Chondrocyte (in vitro differentiated cells): ENCODE measurements at regions not wholly inside any gene's neighbourhood (a gene's known extent, or its start where the extent isn't known, plus 50 kb on each side); places are given as distances from the start of the nearest gene placed in this dataset.
"Not testable (repeated sequence)": the region's sequence is repeated elsewhere in the genome, so short reads cannot be mapped to it uniquely, and the experiment has no call there.

Source experiments
- DNase-seq: peaks from one replicate; pipeline ENCODE4 v3.0.0; 2021; ENCODE audit warnings: mixed read lengths, low spot score
- H3K27ac Mint-ChIP-seq: one replicate; pipeline ENCODE4 v1.8.0; 2021; ENCODE audit warnings: mild to moderate bottlenecking, moderate library complexity, mixed read lengths; ENCODE audit not compliant: unreplicated experiment
- H3K27me3 Mint-ChIP-seq: 2 replicates; pipeline ENCODE4 v1.8.0; 2021; ENCODE audit warnings: low read depth, mixed read lengths
- H3K36me3 Mint-ChIP-seq: 2 replicates; pipeline ENCODE4 v1.8.0; 2021; ENCODE audit warnings: low read depth, mixed read lengths
- H3K4me1 Mint-ChIP-seq: 2 replicates; pipeline ENCODE4 v1.8.0; 2021; ENCODE audit warnings: low read depth, mild to moderate bottlenecking, mixed read lengths
- H3K4me3 Mint-ChIP-seq: one replicate; pipeline ENCODE4 v1.8.0; 2021; ENCODE audit warnings: mild to moderate bottlenecking, moderate library complexity, mixed read lengths; ENCODE audit not compliant: unreplicated experiment
- H3K9me3 Mint-ChIP-seq: 2 replicates; pipeline ENCODE4 v1.8.0; 2021; ENCODE audit warnings: low read depth, mixed read lengths
- TF ChIP-seq, protein P1 (sequence below): fragments of 200-600 bp; sonication (generic); IDR thresholded peaks from 2 replicates; pipeline ENCODE4 v1.5.0; 2021; ENCODE audit warnings: antibody characterized with exemption, mild to moderate bottlenecking, moderate library complexity

DNA sequence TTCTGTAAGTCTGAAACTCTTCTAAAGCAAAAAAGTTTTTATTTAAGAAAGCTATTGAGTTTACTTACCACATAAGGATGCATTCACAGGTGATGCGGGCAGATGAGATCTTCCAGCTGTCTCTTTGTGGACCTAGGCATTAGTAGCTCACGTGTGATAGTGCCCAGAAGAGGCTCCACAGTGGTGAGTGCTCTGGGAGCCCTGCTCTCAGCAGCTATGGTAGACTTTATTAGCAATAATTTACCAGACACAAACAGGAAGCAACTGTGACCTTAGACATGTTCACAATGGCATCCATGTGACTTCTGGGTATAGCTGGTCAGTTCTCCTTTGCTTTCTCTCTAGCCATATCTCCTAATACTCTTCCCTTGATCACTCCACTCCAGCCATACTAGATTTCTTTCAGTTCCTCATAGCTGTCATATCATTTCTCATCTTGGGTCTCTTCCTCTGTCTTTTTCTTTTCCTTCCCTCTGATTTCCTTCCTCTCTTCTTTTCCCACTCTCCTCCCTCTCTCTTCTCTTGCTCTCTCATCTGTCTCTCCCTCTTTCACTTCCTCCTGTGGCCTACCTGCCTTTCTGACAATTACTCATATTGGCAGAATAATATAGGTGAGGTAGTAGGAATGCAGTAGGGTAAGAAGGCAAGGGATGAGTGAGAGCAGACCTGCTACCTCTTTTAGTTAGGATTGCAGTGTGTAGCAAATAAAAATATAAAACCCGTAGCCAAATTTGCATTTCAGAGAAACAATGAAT is 75.2 kb upstream of the SCAF11 start:
- no peak overlapping the region for H3K4me3 Mint-ChIP-seq
- H3K9me3 Mint-ChIP-seq, result peaks cover 15% of the 10 kb centered on the region
- H3K4me1 Mint-ChIP-seq, result no peaks in the 10 kb centered on the region
- TF ChIP-seq, protein P1, sequence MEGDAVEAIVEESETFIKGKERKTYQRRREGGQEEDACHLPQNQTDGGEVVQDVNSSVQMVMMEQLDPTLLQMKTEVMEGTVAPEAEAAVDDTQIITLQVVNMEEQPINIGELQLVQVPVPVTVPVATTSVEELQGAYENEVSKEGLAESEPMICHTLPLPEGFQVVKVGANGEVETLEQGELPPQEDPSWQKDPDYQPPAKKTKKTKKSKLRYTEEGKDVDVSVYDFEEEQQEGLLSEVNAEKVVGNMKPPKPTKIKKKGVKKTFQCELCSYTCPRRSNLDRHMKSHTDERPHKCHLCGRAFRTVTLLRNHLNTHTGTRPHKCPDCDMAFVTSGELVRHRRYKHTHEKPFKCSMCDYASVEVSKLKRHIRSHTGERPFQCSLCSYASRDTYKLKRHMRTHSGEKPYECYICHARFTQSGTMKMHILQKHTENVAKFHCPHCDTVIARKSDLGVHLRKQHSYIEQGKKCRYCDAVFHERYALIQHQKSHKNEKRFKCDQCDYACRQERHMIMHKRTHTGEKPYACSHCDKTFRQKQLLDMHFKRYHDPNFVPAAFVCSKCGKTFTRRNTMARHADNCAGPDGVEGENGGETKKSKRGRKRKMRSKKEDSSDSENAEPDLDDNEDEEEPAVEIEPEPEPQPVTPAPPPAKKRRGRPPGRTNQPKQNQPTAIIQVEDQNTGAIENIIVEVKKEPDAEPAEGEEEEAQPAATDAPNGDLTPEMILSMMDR, result no peak
- H3K27me3 Mint-ChIP-seq, result peaks cover 16% of the 10 kb centered on the region
- H3K36me3 Mint-ChIP-seq, result no peaks in the 10 kb centered on the region
- DNase-seq, result no peak
- no peak overlapping the region for H3K27ac Mint-ChIP-seq

DNA sequence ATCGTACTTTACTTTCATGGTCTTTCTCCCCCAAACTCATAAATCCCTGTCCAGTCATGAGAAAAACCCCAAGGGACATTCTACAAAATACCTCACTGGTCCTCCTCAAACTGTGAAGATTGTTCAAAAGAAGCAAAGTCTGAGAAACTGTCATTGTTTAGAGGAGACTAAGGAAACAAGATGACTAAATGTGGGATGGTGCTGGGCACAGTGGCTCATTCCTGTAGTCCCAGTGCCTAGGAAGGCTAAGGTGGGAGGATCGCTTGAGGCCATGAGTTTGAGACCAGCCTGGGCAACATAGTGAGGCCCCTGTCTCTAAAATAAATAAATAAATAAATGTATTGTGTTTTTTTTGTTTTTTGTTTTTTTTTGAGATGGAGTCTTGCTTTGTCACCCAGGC is 74.2 kb upstream of the SCAF11 start:
- DNase-seq, result no peak
- Mint-ChIP-seq H3K27ac (no peak overlapping the region), H3K4me1 (no peaks in the 10 kb centered on the region), H3K9me3 (peaks cover 20% of the 10 kb centered on the region), H3K27me3 (peaks cover 16% of the 10 kb centered on the region), H3K4me3 (no peak overlapping the region), H3K36me3 (no peaks in the 10 kb centered on the region)
- TF ChIP-seq, protein P1, result no peak

DNA sequence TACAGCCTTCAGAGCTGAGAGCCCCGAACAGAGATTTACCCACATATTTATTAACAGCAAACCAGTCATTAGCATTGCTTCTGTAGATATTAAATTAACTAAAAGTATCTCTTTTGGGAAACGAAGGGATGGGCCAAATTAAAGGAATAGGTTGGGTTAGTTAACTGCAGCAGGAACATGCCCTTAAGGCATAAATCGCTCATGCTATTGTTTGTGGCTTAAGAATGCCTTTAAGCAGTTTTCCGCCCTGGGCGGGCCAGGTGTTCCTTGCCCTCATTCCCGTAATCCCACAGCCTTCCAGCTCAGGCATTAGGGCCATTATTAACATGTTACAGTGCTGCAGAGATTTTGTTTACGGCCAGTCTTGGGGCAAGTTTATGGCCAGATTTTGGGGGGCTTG is 68.3 kb upstream of the SCAF11 start:
- H3K4me3 Mint-ChIP-seq, H3K36me3 Mint-ChIP-seq, H3K4me1 Mint-ChIP-seq, DNase-seq, H3K27ac Mint-ChIP-seq: not testable (repeated sequence)
- Mint-ChIP-seq H3K27me3 (peaks cover 12% of the 10 kb centered on the region), H3K9me3 (peaks cover 40% of the 10 kb centered on the region)

DNA sequence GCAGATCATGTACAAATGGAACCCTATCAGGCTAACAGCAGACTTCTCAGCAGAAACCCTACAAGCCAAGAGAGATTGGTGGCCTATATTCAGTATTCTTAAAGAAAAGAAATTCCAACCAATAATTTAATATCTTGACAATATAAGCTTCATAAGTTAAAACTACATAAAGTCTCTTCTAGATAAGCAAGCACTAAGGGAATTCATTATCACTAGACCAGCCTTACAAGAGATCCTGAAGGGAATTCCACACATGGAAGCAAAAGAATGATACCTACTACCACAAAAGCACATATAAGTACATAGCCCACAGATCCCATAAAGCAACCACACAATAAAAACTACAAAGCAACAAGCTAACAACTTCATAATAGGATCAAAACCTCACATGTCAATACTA is 60.4 kb upstream of the SCAF11 start:
- no peak overlapping the region for H3K27ac Mint-ChIP-seq
- peaks cover 47% of the 10 kb centered on the region for H3K9me3 Mint-ChIP-seq
- TF ChIP-seq, protein P1, result no peak
- no peaks in the 10 kb centered on the region for H3K4me1 Mint-ChIP-seq
- H3K4me3 Mint-ChIP-seq, result no peak overlapping the region
- DNase-seq, result no peak
- peaks cover 6% of the 10 kb centered on the region for H3K27me3 Mint-ChIP-seq
- peaks cover 13% of the 10 kb centered on the region for H3K36me3 Mint-ChIP-seq

DNA sequence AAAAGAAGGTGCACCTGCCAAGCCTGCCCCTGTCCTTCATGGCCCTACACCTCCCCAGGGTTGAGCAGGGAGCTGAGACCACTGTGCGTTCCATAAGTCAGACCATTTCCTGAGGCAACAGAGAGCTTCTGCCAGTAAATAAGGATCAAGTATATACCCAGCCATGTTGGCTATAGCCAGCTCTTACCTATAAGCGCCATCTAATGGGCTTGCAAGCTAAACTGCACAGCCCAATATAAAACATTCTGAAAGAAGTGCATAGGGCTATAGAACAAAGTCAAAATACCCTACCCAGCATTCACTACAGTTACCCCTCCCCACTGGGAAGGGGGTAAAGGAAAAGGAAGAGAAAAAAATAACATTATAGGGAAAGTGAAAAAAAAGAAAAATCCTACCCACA is 59.3 kb upstream of the SCAF11 start:
- Mint-ChIP-seq H3K4me3 (no peak overlapping the region), H3K9me3 (peaks cover 51% of the 10 kb centered on the region), H3K27ac (no peak overlapping the region), H3K36me3 (peaks cover 14% of the 10 kb centered on the region), H3K27me3 (peaks cover 6% of the 10 kb centered on the region), H3K4me1 (no peaks in the 10 kb centered on the region)
- DNase-seq, result no peak
- TF ChIP-seq, protein P1, result no peak

DNA sequence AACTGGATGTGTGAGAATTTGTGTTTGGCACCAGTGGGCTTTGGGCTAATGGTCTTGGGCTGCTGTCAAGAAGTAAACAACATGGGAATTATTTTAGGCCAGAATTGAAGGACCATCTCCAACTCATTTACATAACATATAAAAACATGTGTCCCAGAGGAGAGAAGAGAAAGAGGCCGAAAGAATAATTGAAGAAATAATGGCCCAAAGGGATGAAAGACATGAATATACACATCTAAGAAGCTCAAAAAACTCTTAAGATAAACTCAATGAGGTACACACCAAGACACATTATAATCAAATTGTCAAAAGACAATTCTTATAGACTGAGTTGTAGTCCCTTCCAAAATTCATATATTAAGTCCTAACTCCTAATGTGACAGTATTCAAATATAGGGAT is 56.1 kb upstream of the SCAF11 start:
- Mint-ChIP-seq H3K9me3 (peaks cover 39% of the 10 kb centered on the region), H3K4me1 (no peaks in the 10 kb centered on the region), H3K36me3 (peaks cover 14% of the 10 kb centered on the region), H3K27ac (no peak overlapping the region), H3K4me3 (no peak overlapping the region), H3K27me3 (peaks cover 2% of the 10 kb centered on the region)
- TF ChIP-seq, protein P1, result no peak
- no peak for DNase-seq
